ENCODE measurements at regions not wholly inside any gene's neighbourhood (a gene's known extent, or its start where the extent isn't known, plus 50 kb on each side); places are given as distances from the start of the nearest gene placed in this dataset.

- no peaks in the 10 kb centered on the region for H3K9me2 ChIP-seq (ENCODE audit: insufficient read depth, low read length)
- no peaks in the 10 kb centered on the region for H3K79me2 ChIP-seq (ENCODE audit: insufficient read depth, low read depth, low read length)
- BruUV-seq (replicated peaks) = no TSS peak
- no peaks in the 10 kb centered on the region for H3K9me3 ChIP-seq (ENCODE audit: low read length)
- H3K4me3 ChIP-seq (ENCODE audit: low read depth, low read length, poor library complexity, severe bottlenecking) = no peak overlapping the region
- H3K4me1 ChIP-seq (ENCODE audit: insufficient read depth, low read length, poor library complexity, severe bottlenecking) = no peaks in the 10 kb centered on the region
- H2AFZ ChIP-seq (ENCODE audit: low read length) = no peak overlapping the region
- no peak overlapping the region for H3K27ac ChIP-seq (ENCODE audit: low read depth, low read length, poor library complexity, severe bottlenecking)
- no peaks in the 10 kb centered on the region for H4K20me1 ChIP-seq (ENCODE audit: insufficient read depth, low read length)
- ChIA-PET CTCF (ENCODE audit: unreplicated experiment) (no interaction called here), POLR2A (interaction anchor here (0.6 to 0.9 kb wide), 2 partner anchors 8 to 451 kb away, joined by 3 read pairs; no protein-coding TSS in a partner anchor)
- intact Hi-C loops (cut with micrococcal nuclease; ENCODE audit: unreplicated experiment) = no loop called here
- H3K36me3 ChIP-seq (ENCODE audit: insufficient read depth, low read length) = no peaks in the 10 kb centered on the region
- TF ChIP-seq, protein P1, sequence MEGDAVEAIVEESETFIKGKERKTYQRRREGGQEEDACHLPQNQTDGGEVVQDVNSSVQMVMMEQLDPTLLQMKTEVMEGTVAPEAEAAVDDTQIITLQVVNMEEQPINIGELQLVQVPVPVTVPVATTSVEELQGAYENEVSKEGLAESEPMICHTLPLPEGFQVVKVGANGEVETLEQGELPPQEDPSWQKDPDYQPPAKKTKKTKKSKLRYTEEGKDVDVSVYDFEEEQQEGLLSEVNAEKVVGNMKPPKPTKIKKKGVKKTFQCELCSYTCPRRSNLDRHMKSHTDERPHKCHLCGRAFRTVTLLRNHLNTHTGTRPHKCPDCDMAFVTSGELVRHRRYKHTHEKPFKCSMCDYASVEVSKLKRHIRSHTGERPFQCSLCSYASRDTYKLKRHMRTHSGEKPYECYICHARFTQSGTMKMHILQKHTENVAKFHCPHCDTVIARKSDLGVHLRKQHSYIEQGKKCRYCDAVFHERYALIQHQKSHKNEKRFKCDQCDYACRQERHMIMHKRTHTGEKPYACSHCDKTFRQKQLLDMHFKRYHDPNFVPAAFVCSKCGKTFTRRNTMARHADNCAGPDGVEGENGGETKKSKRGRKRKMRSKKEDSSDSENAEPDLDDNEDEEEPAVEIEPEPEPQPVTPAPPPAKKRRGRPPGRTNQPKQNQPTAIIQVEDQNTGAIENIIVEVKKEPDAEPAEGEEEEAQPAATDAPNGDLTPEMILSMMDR (conservative IDR thresholded peaks at IDR 0.05; ENCODE audit: low read length) = no peak
- TF ChIP-seq EZH2phosphoT487 (IDR thresholded peaks at IDR 0.05; ENCODE audit: borderline replicate concordance, low read depth, low read length) = no peak
- no peak for DNase-seq (ENCODE audit: low spot score)
- no peak overlapping the region for H3K4me2 ChIP-seq (ENCODE audit: low read length)
Measured at GRCh38 chr13:103516015-103516795, 450.0 kb upstream of the SLC10A2 start.

GRCh38 chr13:103515410-103515809 is 449.2 kb upstream of the SLC10A2 start:
- no peaks in the 10 kb centered on the region for H3K4me1 ChIP-seq (ENCODE audit: insufficient read depth, low read length, poor library complexity, severe bottlenecking)
- no peak for DNase-seq (ENCODE audit: low spot score)
- no TSS peak for BruUV-seq (replicated peaks)
- H4K20me1 ChIP-seq (ENCODE audit: insufficient read depth, low read length) = no peaks in the 10 kb centered on the region
- no peak overlapping the region for H3K4me2 ChIP-seq (ENCODE audit: low read length)
- no peak for TF ChIP-seq EZH2phosphoT487 (IDR thresholded peaks at IDR 0.05; ENCODE audit: borderline replicate concordance, low read depth, low read length)
- TF ChIP-seq, protein P1 (conservative IDR thresholded peaks at IDR 0.05; ENCODE audit: low read length) = no peak
- ChIA-PET POLR2A (interaction anchor here (0.9 kb wide), 1 partner anchor 8 kb away, joined by 3 read pairs; no protein-coding TSS in a partner anchor), CTCF (ENCODE audit: unreplicated experiment) (no interaction called here)
- H3K79me2 ChIP-seq (ENCODE audit: insufficient read depth, low read depth, low read length) = no peaks in the 10 kb centered on the region
- H2AFZ ChIP-seq (ENCODE audit: low read length) = no peak overlapping the region
- no peaks in the 10 kb centered on the region for H3K36me3 ChIP-seq (ENCODE audit: insufficient read depth, low read length)
- intact Hi-C loops (cut with micrococcal nuclease; ENCODE audit: unreplicated experiment) = no loop called here
- no peak overlapping the region for H3K4me3 ChIP-seq (ENCODE audit: low read depth, low read length, poor library complexity, severe bottlenecking)
- H3K9me3 ChIP-seq (ENCODE audit: low read length) = no peaks in the 10 kb centered on the region
- no peaks in the 10 kb centered on the region for H3K9me2 ChIP-seq (ENCODE audit: insufficient read depth, low read length)
- no peak overlapping the region for H3K27ac ChIP-seq (ENCODE audit: low read depth, low read length, poor library complexity, severe bottlenecking)

- TF ChIP-seq, protein P1 (conservative IDR thresholded peaks at IDR 0.05; ENCODE audit: low read length) = no peak
- no peak for TF ChIP-seq EZH2phosphoT487 (IDR thresholded peaks at IDR 0.05; ENCODE audit: borderline replicate concordance, low read depth, low read length)
- H3K4me3 ChIP-seq (ENCODE audit: low read depth, low read length, poor library complexity, severe bottlenecking) = no peak overlapping the region
- no peak overlapping the region for H3K4me2 ChIP-seq (ENCODE audit: low read length)
- DNase-seq (ENCODE audit: low spot score) = no peak
- H3K79me2 ChIP-seq (ENCODE audit: insufficient read depth, low read depth, low read length) = no peaks in the 10 kb centered on the region
- ChIA-PET CTCF (ENCODE audit: unreplicated experiment) (no interaction called here), POLR2A (no interaction called here)
- intact Hi-C loops (cut with micrococcal nuclease; ENCODE audit: unreplicated experiment) = no loop called here
- H3K9me2 ChIP-seq (ENCODE audit: insufficient read depth, low read length) = no peaks in the 10 kb centered on the region
- no peak overlapping the region for H2AFZ ChIP-seq (ENCODE audit: low read length)
- H3K36me3 ChIP-seq (ENCODE audit: insufficient read depth, low read length) = no peaks in the 10 kb centered on the region
- H4K20me1 ChIP-seq (ENCODE audit: insufficient read depth, low read length) = no peaks in the 10 kb centered on the region
- no TSS peak for BruUV-seq (replicated peaks)
- no peaks in the 10 kb centered on the region for H3K4me1 ChIP-seq (ENCODE audit: insufficient read depth, low read length, poor library complexity, severe bottlenecking)
- H3K9me3 ChIP-seq (ENCODE audit: low read length) = no peaks in the 10 kb centered on the region
- H3K27ac ChIP-seq (ENCODE audit: low read depth, low read length, poor library complexity, severe bottlenecking) = no peak overlapping the region
Measured at GRCh38 chr13:103514619-103515018, 448.4 kb upstream of the SLC10A2 start.

All from OCI-LY7 (cell line).